HUES6 (cell line): ENCODE measurements at regions not wholly inside any gene's neighbourhood (a gene's known extent, or its start where the extent isn't known, plus 50 kb on each side); places are given as distances from the start of the nearest gene placed in this dataset.

Experiments
- H3K27ac ChIP-seq: 2 replicates; pipeline ENCODE4 v1.7.0; 2013; ENCODE audit warnings: low read depth, mild to moderate bottlenecking, low read length, inconsistent platforms
- H3K27me3 ChIP-seq: 2 replicates; pipeline ENCODE4 v1.6.1; 2013; ENCODE audit warnings: low read length; ENCODE audit not compliant: control insufficient read depth, insufficient read depth
- H3K36me3 ChIP-seq: 2 replicates; pipeline ENCODE4 v1.6.1; 2013; ENCODE audit warnings: low read length; ENCODE audit not compliant: control insufficient read depth, insufficient read depth
- H3K4me1 ChIP-seq: 2 replicates; pipeline ENCODE4 v1.6.1; 2013; ENCODE audit warnings: low read length; ENCODE audit not compliant: control insufficient read depth, insufficient read depth
- H3K4me3 ChIP-seq: 2 replicates; pipeline ENCODE4 v1.5.1; 2013; ENCODE audit warnings: low read depth, low read length
- H3K9ac ChIP-seq: one replicate; pipeline ENCODE4 v1.6.1; 2013; ENCODE audit warnings: mild to moderate bottlenecking, low read length
- H3K9me3 ChIP-seq: 2 replicates; pipeline ENCODE4 v1.6.1; 2013; ENCODE audit warnings: low read depth, low read length; ENCODE audit not compliant: control insufficient read depth, insufficient read depth

DNA sequence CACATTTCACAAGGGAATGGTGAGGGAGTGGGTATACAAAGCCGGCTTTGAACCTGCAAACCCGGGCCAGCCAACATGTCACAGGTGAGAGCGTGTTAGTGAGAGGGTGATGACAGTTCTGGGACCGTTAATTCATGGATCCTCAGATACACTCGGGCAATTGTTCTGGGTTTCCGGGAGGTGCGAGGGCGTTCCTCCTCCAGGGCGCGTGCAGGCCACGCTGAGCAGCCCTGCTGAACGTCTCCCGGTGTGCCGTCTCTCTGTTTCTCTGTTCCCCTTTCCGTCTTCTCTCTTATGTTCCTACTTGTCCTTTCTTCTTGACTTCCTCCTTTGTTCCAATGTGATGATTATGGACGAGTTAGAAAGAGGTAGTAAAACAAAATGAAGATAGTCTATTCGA, 130.0 kb upstream of the GMDS start:
- Histone ChIP-seq H3K4me3 (no peak overlapping the region), H3K27ac (no peak overlapping the region), H3K9me3 (no peaks in the 10 kb centered on the region), H3K9ac (no peak overlapping the region), H3K36me3 (no peaks in the 10 kb centered on the region), H3K4me1 (no peaks in the 10 kb centered on the region), H3K27me3 (no peaks in the 10 kb centered on the region)

DNA sequence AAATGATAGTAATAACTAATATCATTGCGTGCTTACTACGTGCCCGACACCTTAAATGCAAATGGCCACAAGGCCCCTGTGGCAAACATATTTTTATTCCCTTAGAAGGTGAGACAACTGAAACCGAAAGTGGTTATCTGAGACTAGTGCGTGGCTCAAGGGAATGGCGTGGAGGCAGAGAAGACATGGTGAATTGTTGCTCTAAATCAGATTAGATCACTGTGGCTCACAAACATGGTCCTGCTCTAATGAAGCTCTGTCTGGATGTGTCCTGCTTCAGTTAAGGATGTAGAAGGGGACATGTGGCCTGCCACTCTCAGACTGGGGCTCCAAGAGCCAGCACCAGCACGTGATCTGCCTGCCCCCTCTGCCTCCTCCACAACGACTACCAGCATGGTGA, 124.2 kb upstream of the GMDS start:
- Histone ChIP-seq H3K27me3 (no peaks in the 10 kb centered on the region), H3K36me3 (no peaks in the 10 kb centered on the region), H3K9me3 (no peaks in the 10 kb centered on the region), H3K4me1 (no peaks in the 10 kb centered on the region), H3K27ac (no peak overlapping the region), H3K4me3 (no peak overlapping the region), H3K9ac (no peak overlapping the region)

DNA sequence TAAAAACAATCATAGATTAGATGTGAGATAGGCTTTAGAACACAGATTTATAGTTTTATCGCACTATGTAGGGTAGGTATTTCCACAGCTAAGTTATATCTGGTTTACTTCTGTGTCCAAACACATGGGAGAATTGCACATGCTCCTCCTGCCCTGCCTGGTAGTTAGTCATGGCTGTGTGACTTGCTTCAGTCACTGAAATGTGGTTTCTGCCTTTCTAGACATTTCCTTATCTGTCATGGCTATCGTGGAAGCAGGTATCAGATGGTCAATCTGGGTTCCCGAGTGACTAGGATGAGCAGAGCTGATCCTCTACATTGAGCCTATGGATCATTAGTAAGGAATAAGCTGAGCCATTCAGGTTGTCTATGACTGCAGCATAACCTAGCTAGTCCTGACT, 117.8 kb upstream of the GMDS start:
- no peaks in the 10 kb centered on the region for H3K27me3 ChIP-seq
- no peaks in the 10 kb centered on the region for H3K9me3 ChIP-seq
- no peaks in the 10 kb centered on the region for H3K4me1 ChIP-seq
- H3K36me3 ChIP-seq: no peaks in the 10 kb centered on the region
- H3K27ac ChIP-seq: no peak overlapping the region
- no peak overlapping the region for H3K4me3 ChIP-seq
- no peak overlapping the region for H3K9ac ChIP-seq

DNA sequence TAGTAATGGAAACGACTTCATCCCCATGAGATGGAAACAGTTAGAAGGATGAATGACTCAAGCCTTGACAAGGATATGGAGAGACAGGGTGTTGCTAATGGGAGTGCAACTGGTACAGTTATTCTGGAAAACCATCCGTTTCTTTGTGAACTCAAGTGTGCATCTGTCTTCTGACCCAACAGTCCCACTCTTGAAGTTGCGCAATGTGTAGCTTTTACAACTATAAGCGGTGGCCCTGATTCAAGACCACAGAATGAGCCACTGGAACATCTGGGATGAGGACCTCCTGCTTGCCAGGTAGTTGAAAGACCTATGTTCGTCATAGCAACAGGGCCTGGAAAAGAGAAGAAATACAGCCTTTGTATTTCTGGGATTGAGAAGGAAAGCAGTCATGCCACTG, 115.8 kb upstream of the GMDS start:
- Histone ChIP-seq H3K27ac (no peak overlapping the region), H3K4me3 (no peak overlapping the region), H3K9me3 (no peaks in the 10 kb centered on the region), H3K36me3 (no peaks in the 10 kb centered on the region), H3K9ac (no peak overlapping the region), H3K27me3 (no peaks in the 10 kb centered on the region), H3K4me1 (no peaks in the 10 kb centered on the region)

DNA sequence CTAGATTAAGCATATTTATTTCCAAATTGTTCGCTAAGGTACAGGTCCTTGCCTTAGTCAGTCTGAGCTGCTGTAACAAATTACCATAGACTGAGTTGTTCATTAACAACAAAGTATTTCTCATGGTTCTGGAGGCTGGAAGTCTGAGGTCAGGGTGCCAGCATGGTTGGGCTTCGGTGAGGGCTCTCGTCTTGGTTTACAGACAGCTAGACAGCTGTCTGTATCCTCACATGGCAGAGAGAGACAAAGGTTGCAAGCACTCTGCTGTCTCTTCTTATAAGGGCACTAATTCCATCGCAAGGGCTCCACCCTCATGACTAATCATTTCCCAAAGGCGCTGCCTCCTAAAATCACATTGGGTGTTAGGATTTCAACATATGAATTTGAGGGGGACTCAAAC, 115.3 kb upstream of the GMDS start:
- Histone ChIP-seq H3K4me1 (no peaks in the 10 kb centered on the region), H3K9ac (no peak overlapping the region), H3K27ac (no peak overlapping the region), H3K9me3 (no peaks in the 10 kb centered on the region), H3K4me3 (no peak overlapping the region), H3K36me3 (no peaks in the 10 kb centered on the region), H3K27me3 (no peaks in the 10 kb centered on the region)

DNA sequence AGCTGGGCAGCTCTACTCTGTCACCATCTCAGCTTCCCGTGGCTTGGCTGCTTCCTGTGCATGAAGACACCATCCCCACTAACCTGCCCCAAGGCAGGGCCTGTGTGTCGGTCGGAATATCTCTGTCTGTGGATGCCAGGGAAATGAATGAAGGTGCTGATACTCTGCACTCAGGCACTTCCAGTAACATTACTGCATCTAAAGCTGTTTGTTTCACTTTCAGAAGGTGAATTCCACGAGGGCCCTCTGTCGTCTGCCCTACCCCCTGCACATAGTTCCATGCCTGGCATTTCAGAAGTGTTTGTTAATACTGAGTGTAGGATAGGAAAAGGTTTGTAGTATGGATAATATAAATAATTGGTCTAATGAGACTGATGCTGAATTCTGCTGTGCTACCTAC, 114.7 kb upstream of the GMDS start:
- Histone ChIP-seq H3K27me3 (no peaks in the 10 kb centered on the region), H3K36me3 (no peaks in the 10 kb centered on the region), H3K4me3 (no peak overlapping the region), H3K9me3 (no peaks in the 10 kb centered on the region), H3K27ac (no peak overlapping the region), H3K4me1 (no peaks in the 10 kb centered on the region), H3K9ac (no peak overlapping the region)

DNA sequence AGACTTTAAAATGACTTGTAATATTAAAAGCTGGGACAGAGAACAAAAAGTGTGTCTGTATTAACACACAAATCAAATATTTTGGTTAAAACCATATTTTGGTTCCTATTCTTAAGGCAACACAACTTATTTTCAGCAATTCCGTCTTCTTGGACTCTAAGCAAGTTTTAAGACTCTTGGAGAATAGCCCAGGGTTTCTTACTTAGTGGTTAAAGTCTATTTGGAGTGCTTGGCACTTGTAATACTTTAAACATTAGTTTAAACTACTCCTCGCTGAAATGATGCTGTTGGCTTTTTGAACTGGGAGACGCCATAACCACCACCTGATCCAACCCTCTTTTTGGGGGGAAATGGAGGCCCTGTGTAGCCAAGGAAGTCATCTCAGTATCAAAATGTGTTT, 109.7 kb upstream of the GMDS start:
- Histone ChIP-seq H3K9me3 (no peaks in the 10 kb centered on the region), H3K4me3 (no peak overlapping the region), H3K36me3 (no peaks in the 10 kb centered on the region), H3K4me1 (no peaks in the 10 kb centered on the region; the same call in 1 of the 2 replicates), H3K27ac (no peak overlapping the region), H3K9ac (no peak overlapping the region), H3K27me3 (no peaks in the 10 kb centered on the region)

DNA sequence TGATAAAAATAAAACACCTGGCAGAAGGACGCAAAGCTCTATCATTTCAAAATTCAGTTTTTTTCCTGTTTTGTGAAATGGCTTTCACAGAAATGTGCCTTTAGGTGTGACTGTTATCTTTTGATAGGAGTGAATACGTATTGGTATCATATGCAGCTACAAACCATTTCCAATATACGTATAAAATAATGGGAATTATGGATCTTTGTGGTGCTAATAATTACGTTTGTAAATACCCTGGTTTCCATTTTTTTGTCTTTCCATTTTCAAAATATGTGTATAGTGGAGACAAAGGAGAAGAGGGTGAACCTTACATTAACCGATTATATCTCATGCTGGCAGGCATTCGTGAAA, 108.7 kb upstream of the GMDS start:
- Histone ChIP-seq H3K27ac (no peak overlapping the region), H3K9me3 (no peaks in the 10 kb centered on the region), H3K27me3 (no peaks in the 10 kb centered on the region), H3K9ac (no peak overlapping the region), H3K4me3 (no peak overlapping the region), H3K36me3 (no peaks in the 10 kb centered on the region), H3K4me1 (no peaks in the 10 kb centered on the region; the same call in 1 of the 2 replicates)

DNA sequence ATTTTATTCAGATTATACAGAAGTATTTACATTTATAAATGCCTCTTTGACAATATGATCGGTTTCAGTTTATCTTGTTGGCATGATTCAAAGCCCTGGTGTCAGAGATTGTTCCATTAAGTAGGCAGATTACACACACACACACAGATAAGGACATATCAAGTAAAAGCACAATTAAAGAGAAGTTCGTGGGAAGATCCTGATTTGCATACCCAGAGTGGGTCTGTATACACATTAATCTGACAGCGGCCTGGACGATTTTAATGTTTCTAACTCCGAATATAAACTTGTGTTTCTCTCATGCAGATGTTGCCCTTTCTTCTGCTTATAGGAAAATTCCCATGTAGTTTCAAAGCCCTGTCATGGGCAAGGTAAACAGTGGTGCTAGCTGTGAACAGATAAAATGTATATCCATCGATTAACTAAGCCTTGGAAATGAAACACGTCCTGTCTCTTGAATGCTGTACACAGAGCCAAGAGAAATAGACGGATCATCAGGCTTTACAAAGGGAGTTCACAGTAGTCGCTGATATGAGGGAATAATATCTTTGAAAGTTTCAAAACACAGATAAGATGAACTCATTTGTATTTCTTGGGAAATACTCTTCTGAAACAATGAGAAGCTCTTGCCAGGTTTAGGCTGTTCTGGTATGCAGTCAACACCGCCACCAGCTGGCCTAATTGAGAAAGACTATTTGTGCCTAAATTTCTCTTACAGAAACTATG, 108.2 kb upstream of the GMDS start:
- no peaks in the 10 kb centered on the region; the same call in 1 of the 2 replicates for H3K4me1 ChIP-seq
- no peak overlapping the region for H3K27ac ChIP-seq
- H3K9me3 ChIP-seq: no peaks in the 10 kb centered on the region
- H3K36me3 ChIP-seq: no peaks in the 10 kb centered on the region
- H3K27me3 ChIP-seq: no peaks in the 10 kb centered on the region
- no peak overlapping the region for H3K4me3 ChIP-seq
- H3K9ac ChIP-seq: no peak overlapping the region

DNA sequence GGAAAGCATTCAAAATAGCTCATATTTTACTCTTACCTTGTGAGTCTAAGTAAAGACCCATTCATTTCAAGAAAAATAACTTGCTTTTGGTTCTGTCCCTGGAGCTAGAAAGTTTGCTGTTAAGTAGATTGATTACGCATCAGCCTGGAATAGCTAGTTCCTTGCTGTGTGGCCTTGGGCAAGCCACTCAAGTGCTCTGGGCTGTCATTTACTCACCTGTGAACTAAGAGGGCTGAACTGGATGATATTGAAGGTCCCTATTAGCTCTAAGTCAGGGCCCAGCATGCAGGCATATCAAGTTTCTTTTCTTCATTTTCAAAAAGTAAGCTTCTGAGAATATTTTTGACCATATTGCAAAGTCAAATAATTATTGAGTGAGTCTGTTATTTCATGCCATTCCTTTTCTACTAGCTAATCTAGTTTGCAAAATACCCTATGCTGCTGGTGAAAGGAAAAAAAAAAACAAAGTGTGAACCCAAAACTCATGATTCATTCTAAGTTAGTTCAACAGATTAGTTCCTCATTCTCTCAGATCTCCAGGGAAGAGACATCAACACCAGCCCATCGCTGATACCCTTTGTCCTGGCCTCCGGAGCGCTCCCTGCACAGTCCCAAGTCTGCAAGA, 106.5 kb upstream of the GMDS start:
- H3K4me3 ChIP-seq: no peak overlapping the region
- H3K27me3 ChIP-seq: no peaks in the 10 kb centered on the region
- H3K27ac ChIP-seq: no peak overlapping the region
- H3K36me3 ChIP-seq: no peaks in the 10 kb centered on the region
- no peaks in the 10 kb centered on the region for H3K9me3 ChIP-seq
- no peak overlapping the region for H3K9ac ChIP-seq
- no peaks in the 10 kb centered on the region; the same call in 1 of the 2 replicates for H3K4me1 ChIP-seq

DNA sequence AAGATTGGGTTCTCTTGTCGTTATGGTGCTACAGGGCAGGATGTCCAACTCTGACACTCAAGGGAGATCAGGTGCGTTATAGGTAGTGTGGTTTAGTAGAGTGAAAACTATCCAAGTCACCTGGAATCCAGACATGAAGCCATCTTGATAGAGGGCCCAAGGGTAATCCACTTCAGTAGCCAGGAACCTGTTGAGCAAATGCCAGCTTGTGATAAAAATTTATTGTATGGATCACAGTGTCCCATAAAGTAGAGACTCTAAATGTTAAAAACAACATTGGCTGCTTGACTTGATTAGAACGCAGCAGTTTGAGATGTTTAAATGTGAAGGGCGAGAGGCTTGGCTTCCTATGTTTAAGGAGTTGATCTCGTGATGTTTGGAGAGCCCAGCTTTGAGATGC, 105.7 kb upstream of the GMDS start:
- no peak overlapping the region for H3K4me3 ChIP-seq
- no peaks in the 10 kb centered on the region for H3K27me3 ChIP-seq
- no peaks in the 10 kb centered on the region for H3K9me3 ChIP-seq
- H3K4me1 ChIP-seq: no peaks in the 10 kb centered on the region; the same call in 1 of the 2 replicates
- no peaks in the 10 kb centered on the region for H3K36me3 ChIP-seq
- H3K27ac ChIP-seq: no peak overlapping the region
- H3K9ac ChIP-seq: no peak overlapping the region
